ENCODE measurements at regions not wholly inside any gene's neighbourhood (a gene's known extent, or its start where the extent isn't known, plus 50 kb on each side); places are given as distances from the start of the nearest gene placed in this dataset.
"Not testable (repeated sequence)": the region's sequence is repeated elsewhere in the genome, so short reads cannot be mapped to it uniquely, and the experiment has no call there.

- no peak overlapping the region for H3K27ac Mint-ChIP-seq
- H3K9me3 Mint-ChIP-seq = no peaks in the 10 kb centered on the region
- no peak overlapping the region for H3K4me3 Mint-ChIP-seq
- no peaks in the 10 kb centered on the region for H3K36me3 Mint-ChIP-seq
- DNase-seq (ENCODE audit: low spot score) (no peak), ATAC-seq (no peak)
- H3K4me1 Mint-ChIP-seq (ENCODE audit: low read depth in 2 of 2) = no peaks in the 10 kb centered on the region
- peaks cover 17 to 31% of the 10 kb centered on the region in 2 donors for H3K27me3 Mint-ChIP-seq
Measured at GRCh38 chr13:27327633-27328032, 57.0 kb downstream of the RASL11A start.

- no peak overlapping the region for H3K4me3 Mint-ChIP-seq
- no peaks in the 10 kb centered on the region for H3K4me1 Mint-ChIP-seq (ENCODE audit: low read depth in 2 of 2)
- no peak for ATAC-seq
Measured at GRCh38 chr13:27329210-27329609, 58.6 kb downstream of the RASL11A start.

GRCh38 chr13:27334774-27335435, 64.3 kb downstream of the RASL11A start:
- no peak for DNase-seq (ENCODE audit: low spot score)
- peaks cover 19 to 33% of the 10 kb centered on the region in 2 donors for H3K27me3 Mint-ChIP-seq
- no peaks in the 10 kb centered on the region for H3K9me3 Mint-ChIP-seq
- H3K36me3 Mint-ChIP-seq = no peaks in the 10 kb centered on the region
- no peak overlapping the region for H3K4me3 Mint-ChIP-seq
- H3K27ac Mint-ChIP-seq = no peak overlapping the region
- no peak for ATAC-seq
- no peaks in the 10 kb centered on the region for H3K4me1 Mint-ChIP-seq (ENCODE audit: low read depth in 2 of 2)

More at GRCh38 chr13:27329210-27329609, 58.6 kb downstream of the RASL11A start:
- DNase-seq (ENCODE audit: low spot score) = no peak
- peaks cover 20 to 34% of the 10 kb centered on the region in 2 donors for H3K27me3 Mint-ChIP-seq
- H3K36me3 Mint-ChIP-seq = no peaks in the 10 kb centered on the region
- H3K27ac Mint-ChIP-seq = no peak overlapping the region
- no peaks in the 10 kb centered on the region for H3K9me3 Mint-ChIP-seq

GRCh38 chr13:27336014-27336673, 65.5 kb downstream of the RASL11A start:
- DNase-seq (ENCODE audit: low spot score) (no peak), ATAC-seq (peak; percentile 15 to 59)
- H3K4me3 Mint-ChIP-seq = no peak overlapping the region
- no peaks in the 10 kb centered on the region for H3K4me1 Mint-ChIP-seq (ENCODE audit: low read depth in 2 of 2)
- peaks cover 19 to 31% of the 10 kb centered on the region in 2 donors for H3K27me3 Mint-ChIP-seq
- no peak overlapping the region for H3K27ac Mint-ChIP-seq
- H3K9me3 Mint-ChIP-seq = no peaks in the 10 kb centered on the region
- no peaks in the 10 kb centered on the region for H3K36me3 Mint-ChIP-seq

GRCh38 chr13:27338207-27338606, 67.6 kb downstream of the RASL11A start:
- ATAC-seq = peak; percentile 7 to 17

GRCh38 chr13:27338816-27339215, 68.2 kb downstream of the RASL11A start:
- no peak for ATAC-seq
- no peak overlapping the region for H3K4me3 Mint-ChIP-seq
- H3K27me3 Mint-ChIP-seq = peaks cover 14 to 34% of the 10 kb centered on the region in 2 donors
- H3K36me3 Mint-ChIP-seq = no peaks in the 10 kb centered on the region
- H3K4me1 Mint-ChIP-seq (ENCODE audit: low read depth in 2 of 2) = no peaks in the 10 kb centered on the region
- H3K27ac Mint-ChIP-seq = no peak overlapping the region
- DNase-seq (ENCODE audit: low spot score) = no peak
- H3K9me3 Mint-ChIP-seq = no peaks in the 10 kb centered on the region

More at GRCh38 chr13:27338207-27338606, 67.6 kb downstream of the RASL11A start:
- Mint-ChIP-seq H3K9me3 (no peaks in the 10 kb centered on the region), H3K27me3 (peaks cover 11 to 28% of the 10 kb centered on the region in 2 donors), H3K27ac (no peak overlapping the region), H3K36me3 (no peaks in the 10 kb centered on the region), H3K4me3 (no peak overlapping the region), H3K4me1 (ENCODE audit: low read depth in 2 of 2) (no peaks in the 10 kb centered on the region)
- DNase-seq (ENCODE audit: low spot score) = no peak

GRCh38 chr13:27339299-27339698, 68.7 kb downstream of the RASL11A start:
- Mint-ChIP-seq H3K9me3 (no peaks in the 10 kb centered on the region), H3K4me1 (ENCODE audit: low read depth in 2 of 2) (no peaks in the 10 kb centered on the region), H3K4me3 (no peak overlapping the region), H3K36me3 (no peaks in the 10 kb centered on the region), H3K27ac (no peak overlapping the region), H3K27me3 (peaks cover 14 to 35% of the 10 kb centered on the region in 2 donors)
- no peak for ATAC-seq
- DNase-seq (ENCODE audit: low spot score) = no peak

- Mint-ChIP-seq H3K4me3 (no peak overlapping the region), H3K36me3 (no peaks in the 10 kb centered on the region), H3K27me3 (peaks cover 19 to 46% of the 10 kb centered on the region in 2 donors), H3K27ac (no peak overlapping the region), H3K9me3 (no peaks in the 10 kb centered on the region), H3K4me1 (ENCODE audit: low read depth in 2 of 2) (no peaks in the 10 kb centered on the region)
- ATAC-seq (peak in 1 of 2 donors; percentile 54), DNase-seq (ENCODE audit: low spot score) (no peak)
Measured at GRCh38 chr13:27341616-27342015, 71.0 kb downstream of the RASL11A start.

GRCh38 chr13:27347211-27347772, 76.7 kb downstream of the RASL11A start:
- Mint-ChIP-seq H3K36me3 (no peaks in the 10 kb centered on the region), H3K27ac (no peak overlapping the region), H3K4me3 (no peak overlapping the region), H3K4me1 (ENCODE audit: low read depth in 2 of 2) (peaks cover 0 to under 1% of the 10 kb centered on the region in 2 donors), H3K9me3 (no peaks in the 10 kb centered on the region), H3K27me3 (peaks cover 29 to 41% of the 10 kb centered on the region in 2 donors)
- no peak for DNase-seq (ENCODE audit: low spot score)
- no peak for ATAC-seq

- peaks cover 32 to 34% of the 10 kb centered on the region in 2 donors for H3K27me3 Mint-ChIP-seq
- no peak for ATAC-seq
- no peak overlapping the region for H3K27ac Mint-ChIP-seq
- H3K9me3 Mint-ChIP-seq = no peaks in the 10 kb centered on the region
- no peak for DNase-seq (ENCODE audit: low spot score)
- H3K36me3 Mint-ChIP-seq = no peaks in the 10 kb centered on the region
- H3K4me3 Mint-ChIP-seq = no peak overlapping the region
- peaks cover 0 to 12% of the 10 kb centered on the region in 2 donors for H3K4me1 Mint-ChIP-seq (ENCODE audit: low read depth in 2 of 2)
Measured at GRCh38 chr13:27348461-27348860, 76.0 kb upstream of the GTF3A start.

GRCh38 chr13:27349458-27349857, 75.0 kb upstream of the GTF3A start:
- DNase-seq (ENCODE audit: low spot score) (no peak), ATAC-seq (no peak)
- H3K4me3 Mint-ChIP-seq = no peak overlapping the region
- no peak overlapping the region for H3K27ac Mint-ChIP-seq
- H3K4me1 Mint-ChIP-seq (ENCODE audit: low read depth in 2 of 2) = peaks cover 0 to 16% of the 10 kb centered on the region in 2 donors
- H3K36me3 Mint-ChIP-seq = no peaks in the 10 kb centered on the region
- H3K9me3 Mint-ChIP-seq = no peaks in the 10 kb centered on the region
- peaks cover 27 to 31% of the 10 kb centered on the region in 2 donors for H3K27me3 Mint-ChIP-seq

GRCh38 chr13:27350825-27351224, 73.6 kb upstream of the GTF3A start:
- Mint-ChIP-seq H3K4me1 (ENCODE audit: low read depth in 2 of 2) (peaks cover 0 to 16% of the 10 kb centered on the region in 2 donors), H3K27me3 (peaks cover 19 to 25% of the 10 kb centered on the region in 2 donors)
- not testable (repeated sequence) for H3K27ac Mint-ChIP-seq; DNase-seq (ENCODE audit: low spot score); ATAC-seq; H3K9me3 Mint-ChIP-seq; H3K36me3 Mint-ChIP-seq; H3K4me3 Mint-ChIP-seq

GRCh38 chr13:27352698-27353097, 71.7 kb upstream of the GTF3A start:
- H3K27ac Mint-ChIP-seq = no peak overlapping the region
- ATAC-seq = no peak

GRCh38 chr13:27353166-27353583, 71.2 kb upstream of the GTF3A start:
- Mint-ChIP-seq H3K27me3 (peaks cover 21 to 25% of the 10 kb centered on the region in 2 donors), H3K9me3 (no peaks in the 10 kb centered on the region), H3K4me3 (peak overlapping the region; percentile 62), H3K36me3 (no peaks in the 10 kb centered on the region), H3K4me1 (ENCODE audit: low read depth in 2 of 2) (peaks cover 0 to 16% of the 10 kb centered on the region in 2 donors), H3K27ac (no peak overlapping the region)
- DNase-seq (ENCODE audit: low spot score) = no peak
- peak; percentile 54 to 91 for ATAC-seq

More at GRCh38 chr13:27352698-27353097, 71.7 kb upstream of the GTF3A start:
- DNase-seq (ENCODE audit: low spot score) = no peak
- H3K36me3 Mint-ChIP-seq = no peaks in the 10 kb centered on the region
- H3K9me3 Mint-ChIP-seq = no peaks in the 10 kb centered on the region
- peak overlapping the region; percentile 62 for H3K4me3 Mint-ChIP-seq
- peaks cover 23 to 28% of the 10 kb centered on the region in 2 donors for H3K27me3 Mint-ChIP-seq
- peaks cover 0 to 16% of the 10 kb centered on the region in 2 donors for H3K4me1 Mint-ChIP-seq (ENCODE audit: low read depth in 2 of 2)

All from natural killer cell treated with Interleukin-12 subunit alpha and Interleukin-12 subunit beta and Interleukin-15 and Interleukin-18, amount 100 ng/mL, for 72 hours (primary cell).